HUES6 (cell line): ENCODE measurements at regions not wholly inside any gene's neighbourhood (a gene's known extent, or its start where the extent isn't known, plus 50 kb on each side); places are given as distances from the start of the nearest gene placed in this dataset.

Experiments
- H3K27ac ChIP-seq: 2 replicates; pipeline ENCODE4 v1.7.0; 2013; ENCODE audit warnings: low read depth, mild to moderate bottlenecking, low read length, inconsistent platforms
- H3K27me3 ChIP-seq: 2 replicates; pipeline ENCODE4 v1.6.1; 2013; ENCODE audit warnings: low read length; ENCODE audit not compliant: control insufficient read depth, insufficient read depth
- H3K36me3 ChIP-seq: 2 replicates; pipeline ENCODE4 v1.6.1; 2013; ENCODE audit warnings: low read length; ENCODE audit not compliant: control insufficient read depth, insufficient read depth
- H3K4me1 ChIP-seq: 2 replicates; pipeline ENCODE4 v1.6.1; 2013; ENCODE audit warnings: low read length; ENCODE audit not compliant: control insufficient read depth, insufficient read depth
- H3K4me3 ChIP-seq: 2 replicates; pipeline ENCODE4 v1.5.1; 2013; ENCODE audit warnings: low read depth, low read length
- H3K9ac ChIP-seq: one replicate; pipeline ENCODE4 v1.6.1; 2013; ENCODE audit warnings: mild to moderate bottlenecking, low read length
- H3K9me3 ChIP-seq: 2 replicates; pipeline ENCODE4 v1.6.1; 2013; ENCODE audit warnings: low read depth, low read length; ENCODE audit not compliant: control insufficient read depth, insufficient read depth

DNA sequence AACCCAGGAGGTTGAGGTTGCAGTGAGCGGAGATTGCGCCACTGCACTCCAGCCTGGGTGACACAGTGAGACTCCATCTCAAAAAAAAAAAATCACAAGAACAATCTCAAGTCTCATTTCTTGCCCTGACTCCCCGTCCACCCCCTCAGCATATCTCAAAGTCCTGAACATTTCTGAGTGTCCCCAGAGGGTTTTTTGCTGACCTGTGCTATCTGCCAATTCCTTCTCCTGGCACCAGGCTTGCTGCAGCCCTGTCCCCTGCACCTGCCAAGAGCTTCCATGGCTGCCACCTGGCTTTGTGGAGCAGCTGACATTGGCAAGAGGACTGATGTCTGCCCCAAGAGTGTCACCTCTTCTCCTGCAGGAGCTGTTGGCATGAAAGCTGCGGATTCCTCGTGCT, 54.9 kb upstream of the PTPRT start:
- Histone ChIP-seq H3K27ac (no peak overlapping the region), H3K4me1 (peaks cover 7% of the 10 kb centered on the region; the same call in 1 of the 2 replicates), H3K9ac (no peak overlapping the region), H3K9me3 (no peaks in the 10 kb centered on the region), H3K27me3 (peaks cover 4% of the 10 kb centered on the region), H3K36me3 (no peaks in the 10 kb centered on the region), H3K4me3 (no peak overlapping the region)

DNA sequence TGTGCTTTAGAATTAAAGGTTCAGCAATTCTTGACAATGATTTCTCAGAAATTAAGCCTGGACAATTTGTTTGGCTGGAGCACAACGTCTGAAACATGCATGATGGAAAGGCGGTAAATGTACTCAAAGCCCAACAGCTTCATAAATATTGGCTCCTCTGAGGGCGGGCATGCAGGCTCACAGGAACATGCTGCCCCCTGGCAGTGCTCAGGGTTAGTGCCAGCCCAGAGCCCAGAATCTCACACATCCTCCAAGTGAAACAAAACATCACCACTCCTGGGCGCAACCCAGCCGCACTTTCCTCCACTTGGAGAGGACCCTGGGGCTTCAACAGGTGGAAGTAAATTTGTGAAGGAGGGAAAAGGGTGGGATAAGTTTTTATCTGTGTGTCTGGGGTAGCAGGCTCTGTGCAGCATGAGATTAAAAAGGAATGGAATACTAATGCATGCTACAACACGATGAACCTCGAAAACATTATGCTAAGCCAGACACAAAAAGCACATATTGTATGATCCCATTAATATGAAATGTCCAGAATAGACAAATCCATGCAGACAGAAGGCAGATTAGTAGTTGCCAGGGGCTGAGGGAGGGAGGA, 54.1 kb upstream of the PTPRT start:
- Histone ChIP-seq H3K9me3 (no peaks in the 10 kb centered on the region), H3K36me3 (no peaks in the 10 kb centered on the region), H3K27me3 (peaks cover 4% of the 10 kb centered on the region), H3K9ac (no peak overlapping the region), H3K27ac (no peak overlapping the region), H3K4me3 (no peak overlapping the region), H3K4me1 (peaks cover 7% of the 10 kb centered on the region; the same call in 1 of the 2 replicates)

DNA sequence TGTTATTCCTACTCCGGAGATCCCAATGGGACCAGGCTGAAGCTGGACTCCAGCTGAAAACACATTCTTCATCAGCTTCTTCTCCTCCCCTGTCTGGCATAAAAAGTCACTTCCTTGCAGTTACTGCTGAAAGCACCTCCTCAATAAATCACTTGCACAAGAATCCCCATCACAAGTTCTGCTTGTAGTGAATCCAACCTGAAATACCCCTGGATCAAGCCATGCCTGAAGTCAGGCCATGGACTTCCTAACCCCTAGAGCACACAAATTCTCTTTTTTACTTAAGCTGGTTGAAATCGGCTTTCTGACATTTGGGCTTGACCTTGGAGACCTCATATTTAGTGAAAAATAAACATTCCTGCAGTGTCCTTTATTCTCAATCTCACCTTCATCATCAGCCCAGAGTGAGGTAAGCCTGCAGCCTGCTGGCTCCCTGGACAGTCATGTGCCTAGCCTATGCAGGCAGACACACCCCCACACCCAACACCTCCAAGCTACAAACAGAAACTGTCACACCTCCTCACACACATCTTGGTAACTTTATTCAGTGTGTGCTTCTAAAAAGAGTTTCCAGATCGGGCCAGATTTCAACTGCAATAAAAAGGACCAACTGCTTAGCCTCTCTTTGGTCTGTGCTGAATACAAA, 51.5 kb upstream of the PTPRT start:
- Histone ChIP-seq H3K9me3 (no peaks in the 10 kb centered on the region), H3K9ac (no peak overlapping the region), H3K36me3 (no peaks in the 10 kb centered on the region), H3K27me3 (no peaks in the 10 kb centered on the region), H3K4me1 (peaks cover 16% of the 10 kb centered on the region), H3K4me3 (no peak overlapping the region), H3K27ac (no peak overlapping the region)
